ENCODE measurements at regions not wholly inside any gene's neighbourhood (a gene's known extent, or its start where the extent isn't known, plus 50 kb on each side); places are given as distances from the start of the nearest gene placed in this dataset.
A peak's percentile ranks its signal among the peaks of the same experiment; 100 is the strongest.

DNA sequence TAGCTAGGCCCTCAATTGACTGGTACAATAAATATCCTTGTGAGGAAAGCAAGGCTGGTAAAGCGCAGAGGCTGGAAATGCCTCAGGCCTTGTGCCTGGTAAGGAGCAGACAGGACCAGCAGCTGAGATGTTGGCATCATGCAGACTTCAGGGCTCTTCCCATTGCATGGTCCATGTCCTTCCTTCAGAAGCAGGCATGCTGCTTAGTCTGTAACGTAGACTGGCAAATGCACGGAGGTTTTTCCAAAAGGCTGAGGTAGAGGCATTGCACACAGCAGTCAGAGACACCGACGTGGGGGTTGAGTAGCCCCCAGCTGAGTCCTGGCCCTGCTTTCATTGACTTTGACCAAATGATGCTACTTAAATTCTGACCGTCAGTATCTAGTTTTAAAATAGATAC is 87.1 kb downstream of the ADRB2 start:
- DNase-seq (ENCODE audit: low spot score) = no peak

- DNase-seq (ENCODE audit: low spot score) = no peak
Observed at GRCh38 chr5:148913985-148914431, 87.6 kb downstream of the ADRB2 start.

DNA sequence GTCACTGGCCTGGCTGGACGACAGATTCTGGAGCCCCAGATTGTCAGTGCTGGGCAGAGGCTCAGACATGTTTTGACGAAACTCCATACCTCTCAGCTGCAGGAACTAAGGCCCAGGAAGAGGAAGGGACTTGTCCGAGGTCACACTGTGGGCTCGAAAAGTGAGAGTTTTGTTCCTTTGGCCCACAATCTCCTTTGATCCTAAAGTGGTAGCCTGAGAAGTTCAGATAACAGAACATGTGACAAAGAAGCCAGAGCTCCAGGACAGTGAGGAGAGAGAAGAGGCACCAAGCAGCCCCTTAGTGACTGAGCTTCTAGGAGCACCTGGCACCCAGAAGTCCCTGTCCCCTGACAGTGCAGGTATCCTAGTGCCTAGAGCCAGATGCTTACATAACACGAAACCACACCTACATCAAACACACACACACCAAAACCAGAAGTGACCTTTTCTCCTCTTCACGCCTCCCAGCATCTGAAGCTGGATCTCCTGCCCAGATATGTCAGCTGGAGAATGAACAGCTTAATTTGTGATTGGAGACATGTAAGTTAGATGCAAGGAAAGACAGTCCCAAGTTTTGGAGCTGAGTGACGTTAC is 88.9 kb downstream of the ADRB2 start:
- DNase-seq (ENCODE audit: low spot score) = no peak

DNA sequence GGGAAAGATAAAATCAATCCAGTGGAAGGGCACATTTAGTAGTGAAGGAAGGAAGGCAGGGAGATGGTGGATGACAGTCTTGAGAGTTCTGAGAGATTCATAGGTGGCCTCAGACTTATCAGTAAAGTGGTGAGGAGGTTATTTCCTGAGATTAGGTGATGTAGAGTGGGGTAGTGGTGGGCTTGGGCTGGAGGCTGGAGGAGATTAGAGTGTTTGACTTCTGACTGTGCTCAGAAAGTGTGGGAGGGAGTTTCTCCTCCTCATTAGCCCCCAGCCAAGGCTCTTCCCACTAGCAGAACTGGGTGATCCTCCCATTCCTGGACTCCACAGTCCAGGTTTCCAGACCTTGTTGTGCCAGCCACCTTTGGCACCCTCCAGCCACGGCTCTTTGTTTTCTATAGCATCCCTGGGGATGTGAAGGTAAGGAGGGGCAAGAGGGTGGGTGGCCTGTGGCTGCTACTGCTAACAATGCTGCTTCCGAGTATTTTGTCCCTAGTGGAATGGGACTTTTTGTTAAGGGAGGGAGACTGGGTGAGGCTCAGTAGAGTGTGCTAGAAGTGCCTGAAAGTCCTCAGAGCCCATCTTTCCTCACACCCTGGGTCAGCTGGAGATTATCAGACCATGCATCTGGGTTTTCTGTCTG is 94.4 kb downstream of the ADRB2 start:
- DNase-seq (ENCODE audit: low spot score) = no peak

DNA sequence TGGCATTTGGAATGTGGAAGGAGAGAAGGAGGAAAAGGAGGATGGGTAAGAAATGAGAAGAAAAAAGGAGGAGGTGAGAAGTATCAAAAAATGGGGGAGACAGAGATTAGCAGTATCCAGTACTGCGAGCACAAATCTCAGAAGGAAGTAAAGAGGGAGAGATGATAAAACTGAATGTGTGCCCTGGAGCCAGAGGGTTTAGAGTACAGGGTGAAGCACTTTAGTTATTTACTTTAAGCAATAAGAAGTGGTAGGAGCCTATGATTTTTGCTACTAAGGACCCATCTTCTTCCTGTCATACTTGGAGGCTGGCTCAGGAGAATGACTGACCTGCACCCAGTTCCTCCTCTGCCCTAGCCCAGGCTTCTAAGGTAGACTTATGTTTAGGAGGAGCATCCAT is 94.9 kb downstream of the ADRB2 start:
- no peak for DNase-seq (ENCODE audit: low spot score)

DNA sequence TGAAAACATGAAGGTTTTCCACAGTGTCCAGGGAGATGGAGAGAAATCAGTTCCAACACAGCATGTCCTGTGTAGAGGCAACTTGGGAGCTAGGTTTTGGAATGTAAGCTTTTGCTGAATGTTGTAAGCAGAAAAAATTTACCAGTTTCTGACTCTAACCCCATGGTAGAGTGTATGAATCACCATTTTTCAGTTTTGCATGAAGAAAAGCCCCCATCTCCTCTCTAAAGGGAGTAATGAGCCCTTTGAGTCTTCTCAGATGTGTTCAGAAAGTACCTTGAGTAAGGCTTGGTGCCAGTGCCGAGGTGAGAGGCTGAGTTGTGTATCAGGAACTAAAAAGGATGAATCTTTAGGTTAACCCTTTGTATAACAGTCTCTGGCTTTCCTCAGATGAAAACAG is 96.2 kb downstream of the ADRB2 start:
- no peak for DNase-seq (ENCODE audit: low spot score)

GRCh38 chr5:148923023-148923422 is 96.6 kb downstream of the ADRB2 start:
- no peak for DNase-seq (ENCODE audit: low spot score)

DNA sequence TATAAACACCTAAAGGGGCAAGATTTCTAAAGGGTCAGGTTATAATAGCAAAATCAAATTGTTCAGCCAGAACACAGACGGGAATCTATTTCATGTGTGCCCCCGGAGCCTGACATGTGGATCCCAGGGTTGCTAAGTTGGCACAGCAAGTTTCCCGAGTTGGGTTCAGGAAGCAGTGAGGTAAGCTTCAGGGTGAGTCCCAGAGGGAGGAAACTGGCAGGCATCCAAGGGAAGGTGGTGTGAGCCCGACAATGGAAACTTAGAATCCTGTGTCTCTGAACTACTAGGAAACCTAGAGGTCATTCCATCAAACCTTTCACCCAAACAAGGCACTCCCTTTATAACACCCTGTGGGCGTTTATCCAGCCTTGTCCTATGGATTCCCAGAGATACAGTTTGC is 98.4 kb downstream of the ADRB2 start:
- DNase-seq (ENCODE audit: low spot score) = no peak

- DNase-seq (ENCODE audit: low spot score) = no peak
Observed at GRCh38 chr5:148926207-148926606, 99.8 kb downstream of the ADRB2 start.

DNA sequence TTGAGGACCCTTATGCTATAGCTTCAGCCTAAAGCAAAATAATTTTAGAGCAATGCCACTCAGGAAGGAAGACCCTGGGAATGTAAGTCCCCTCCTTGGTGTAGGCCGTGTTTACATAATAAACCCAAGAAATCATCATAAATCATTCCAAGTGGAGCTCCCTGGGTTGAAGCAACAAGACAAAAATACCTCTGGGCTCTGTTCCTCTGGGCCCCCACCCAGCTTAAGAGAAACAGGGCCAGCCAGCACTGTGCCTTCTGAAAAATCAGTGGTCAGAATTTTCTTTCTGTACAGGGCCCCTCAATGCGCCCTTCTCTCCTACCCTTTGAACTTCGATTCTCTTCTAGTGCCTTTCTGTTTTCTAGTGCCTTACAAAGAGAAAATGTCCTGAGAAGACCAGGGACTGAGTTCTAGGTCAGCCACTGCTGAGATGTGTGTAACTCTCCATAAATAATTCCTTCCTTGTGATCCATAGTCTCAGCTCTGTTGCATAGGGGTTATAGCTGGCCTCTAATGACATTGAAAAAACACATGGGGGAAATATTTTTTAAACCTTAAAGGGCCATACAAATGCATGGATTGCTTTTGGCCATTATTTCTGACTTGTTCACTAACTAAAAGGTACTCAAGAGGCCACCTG is 101.0 kb downstream of the ADRB2 start:
- no peak for DNase-seq (ENCODE audit: low spot score)

DNA sequence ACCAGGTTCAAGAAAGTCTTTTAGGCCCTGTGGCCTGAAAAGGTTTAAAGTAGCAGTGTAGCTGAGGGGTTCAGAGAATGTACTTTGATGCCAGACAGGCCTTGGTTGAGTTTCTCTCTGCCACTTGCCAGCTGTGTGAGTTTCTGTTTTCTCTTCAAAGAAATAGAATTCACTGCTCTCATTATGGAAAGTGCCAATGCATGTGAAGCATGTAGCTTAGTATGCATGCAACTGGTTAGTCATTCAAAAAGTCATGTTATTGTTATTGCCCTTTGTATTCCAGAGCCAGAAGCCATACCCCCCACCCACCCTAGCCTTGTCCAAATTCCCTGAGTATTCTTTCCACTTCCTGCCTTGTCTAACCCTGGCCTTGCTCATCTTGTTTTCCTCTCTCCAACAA is 101.7 kb downstream of the ADRB2 start:
- DNase-seq (ENCODE audit: low spot score) = no peak

DNA sequence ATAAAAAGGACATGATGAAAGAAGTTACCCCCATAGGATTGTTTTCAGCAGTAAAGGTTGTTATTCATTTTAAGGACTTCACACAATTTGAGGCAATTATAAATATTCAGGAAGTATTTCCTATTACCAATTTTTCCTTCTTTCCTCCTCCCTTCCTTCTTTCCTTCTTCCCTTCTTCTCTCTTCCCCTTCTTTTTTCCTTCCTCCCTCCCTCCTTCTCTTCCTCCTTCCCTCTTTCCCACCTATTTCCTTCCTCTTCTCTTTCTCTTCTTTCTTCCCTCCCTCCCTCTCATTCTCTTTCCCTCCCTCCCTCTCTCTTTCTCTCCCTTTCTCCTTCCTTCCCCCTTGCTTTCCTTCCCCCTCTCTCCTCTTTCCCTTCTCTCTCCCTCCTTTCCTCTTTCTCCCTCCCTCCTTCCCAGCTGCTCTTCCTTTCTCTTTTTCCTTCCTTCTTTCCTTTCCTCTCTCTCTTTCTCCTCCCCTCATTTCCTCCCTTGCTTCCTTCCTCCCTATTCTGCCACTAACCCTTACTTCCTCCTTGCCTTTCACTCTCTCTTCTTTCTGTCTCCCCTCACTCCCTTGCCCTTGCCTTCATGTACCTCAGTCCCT is 105.1 kb downstream of the ADRB2 start:
- no peak for DNase-seq (ENCODE audit: low spot score)

DNA sequence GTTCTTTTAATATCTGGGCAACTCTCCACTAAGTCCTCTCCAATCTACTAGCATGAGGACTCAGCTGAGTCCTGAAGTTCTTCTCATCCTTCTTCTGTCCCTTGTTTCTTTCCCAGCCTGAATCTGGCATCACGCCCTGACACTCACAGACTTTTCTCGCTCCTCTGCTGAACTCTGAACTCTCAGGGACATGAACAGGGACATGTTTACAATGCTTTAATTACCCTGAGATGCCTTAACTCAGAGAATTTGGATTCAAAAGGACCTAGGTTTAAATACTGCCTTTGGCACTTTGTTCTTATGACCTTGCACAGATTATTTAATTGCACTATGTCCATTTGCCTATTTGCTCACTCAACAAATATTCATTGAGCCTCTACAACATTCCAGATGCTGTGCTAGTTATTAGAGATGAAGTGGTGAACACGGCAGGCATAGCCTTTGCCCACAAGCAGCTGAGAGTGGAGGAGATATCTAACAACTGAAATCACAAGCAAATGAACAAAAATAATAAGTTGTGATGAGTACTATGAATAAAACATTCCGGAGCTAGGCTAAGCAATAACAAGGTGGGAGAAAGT is 106.0 kb downstream of the ADRB2 start:
- no peak for DNase-seq (ENCODE audit: low spot score)

DNA sequence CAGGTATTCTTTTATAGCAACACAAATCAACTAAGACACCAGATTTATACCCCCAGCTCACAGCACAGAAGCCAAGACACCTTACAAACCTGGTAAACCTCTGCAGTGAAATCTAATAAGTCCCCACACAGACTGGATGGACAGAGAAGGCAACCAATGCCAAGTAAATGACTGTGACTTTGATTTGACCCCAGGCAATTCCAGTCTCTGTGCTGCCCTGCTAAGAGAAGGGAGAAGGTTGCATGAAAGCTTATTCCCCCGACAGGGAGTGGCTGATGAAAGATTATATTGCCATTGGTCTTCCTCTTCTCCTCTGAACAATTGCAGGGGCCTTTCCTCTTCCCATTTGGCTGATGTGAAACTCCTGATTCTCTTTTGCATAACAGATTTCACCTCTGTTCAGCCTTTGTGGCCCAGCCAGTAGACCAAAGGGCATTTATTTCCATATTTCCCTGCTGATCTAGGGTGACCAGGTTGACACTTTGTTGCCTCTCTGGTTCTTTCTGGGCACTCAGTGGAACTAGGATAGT is 107.6 kb downstream of the ADRB2 start:
- DNase-seq (ENCODE audit: low spot score) = no peak

DNA sequence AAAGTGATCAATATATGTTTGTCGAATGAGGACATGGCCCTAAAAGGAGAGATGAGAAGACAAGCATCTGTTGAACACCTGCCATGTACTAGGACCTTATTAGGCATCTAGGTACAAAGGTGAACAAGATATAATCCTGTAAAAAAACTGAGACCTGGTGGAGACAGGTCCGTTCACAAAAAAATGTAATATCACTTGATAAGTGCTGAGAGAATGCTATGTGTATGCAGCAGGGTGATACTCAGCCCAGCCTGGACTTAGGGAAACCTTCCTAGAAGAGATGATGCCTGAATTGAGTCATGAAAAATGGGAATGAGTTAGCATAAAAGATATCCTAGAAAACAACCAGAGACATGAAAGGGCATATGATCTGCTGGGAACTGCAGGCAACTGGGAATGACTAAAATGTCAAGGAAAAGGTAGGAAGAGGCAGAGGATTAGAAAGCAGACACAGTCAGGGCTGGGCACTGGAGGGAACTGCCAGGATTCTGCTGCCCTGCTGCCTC is 108.5 kb downstream of the ADRB2 start:
- DNase-seq (ENCODE audit: low spot score) = no peak

DNA sequence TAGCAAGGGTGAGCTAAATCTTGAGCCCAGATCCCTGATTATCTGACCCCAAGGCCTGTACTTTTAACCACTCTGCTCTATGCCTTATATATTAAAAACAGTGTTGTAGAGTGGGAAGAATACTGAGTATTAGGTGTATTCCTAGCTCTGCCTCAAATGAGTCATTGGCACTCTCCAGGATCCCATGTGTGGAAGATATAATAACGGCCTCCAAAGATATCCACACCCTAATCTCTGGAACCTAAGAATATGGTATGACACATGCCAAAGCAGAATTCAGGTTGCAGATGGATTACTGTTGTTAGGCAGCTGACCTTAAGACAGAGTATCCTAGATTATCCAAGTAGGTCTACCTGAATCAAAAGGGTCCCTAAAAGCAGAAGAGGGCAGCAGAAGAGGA is 110.8 kb downstream of the ADRB2 start:
- no peak for DNase-seq (ENCODE audit: low spot score)

DNA sequence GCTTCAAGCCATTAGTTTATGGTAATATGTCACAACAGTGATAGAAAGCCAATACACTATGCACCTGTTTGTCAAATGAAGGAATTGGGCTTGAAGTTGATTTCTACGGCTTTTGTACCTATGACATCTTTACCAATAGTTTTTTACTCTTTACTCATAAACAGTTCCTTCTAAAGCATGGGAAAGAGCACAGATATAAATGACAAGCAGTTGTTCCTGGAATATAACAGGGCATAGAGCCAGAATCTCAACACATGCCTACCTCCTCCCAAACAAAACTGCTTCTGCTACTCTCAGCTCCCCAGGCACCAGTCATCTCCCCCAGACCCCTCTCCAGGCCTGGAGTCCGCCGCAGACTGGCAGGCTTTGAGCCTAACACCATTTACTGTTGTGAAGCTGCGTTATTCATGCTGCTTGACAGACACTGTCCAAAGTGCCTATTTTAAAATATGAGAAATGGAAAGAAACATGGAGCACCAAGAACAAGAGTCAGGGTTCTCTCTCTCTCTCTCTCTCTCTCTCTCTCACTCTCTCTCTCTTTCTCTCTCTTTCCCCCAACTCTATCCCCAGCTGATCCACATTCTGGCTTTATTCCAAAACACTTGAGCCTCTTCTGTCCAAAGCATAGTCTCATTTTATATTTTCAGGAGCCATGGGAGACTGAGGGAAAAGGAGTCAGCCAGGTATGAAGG is 111.6 kb downstream of the ADRB2 start:
- DNase-seq (ENCODE audit: low spot score) = no peak

GRCh38 chr5:148938522-148938882 is 112.1 kb downstream of the ADRB2 start:
- no peak for DNase-seq (ENCODE audit: low spot score)

DNA sequence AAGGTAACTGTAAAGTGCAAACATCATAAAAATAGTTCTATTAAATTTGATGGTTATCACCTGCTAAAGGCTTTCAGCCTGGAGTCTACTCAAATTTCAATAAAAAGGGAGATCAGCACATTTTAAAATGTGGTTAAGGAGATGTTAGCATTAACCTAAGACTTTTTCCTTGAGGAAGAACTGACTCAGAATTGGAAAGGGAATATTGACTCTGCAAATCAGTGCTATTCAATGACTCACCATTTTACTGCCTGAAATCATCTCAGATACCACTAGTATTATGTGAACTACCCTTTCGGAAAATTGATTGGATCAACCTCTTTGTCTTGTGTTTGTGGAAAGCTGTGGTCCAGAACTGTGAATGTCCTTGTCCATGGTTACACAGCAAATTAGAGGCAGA is 113.3 kb downstream of the ADRB2 start:
- DNase-seq (ENCODE audit: low spot score) = no peak

DNA sequence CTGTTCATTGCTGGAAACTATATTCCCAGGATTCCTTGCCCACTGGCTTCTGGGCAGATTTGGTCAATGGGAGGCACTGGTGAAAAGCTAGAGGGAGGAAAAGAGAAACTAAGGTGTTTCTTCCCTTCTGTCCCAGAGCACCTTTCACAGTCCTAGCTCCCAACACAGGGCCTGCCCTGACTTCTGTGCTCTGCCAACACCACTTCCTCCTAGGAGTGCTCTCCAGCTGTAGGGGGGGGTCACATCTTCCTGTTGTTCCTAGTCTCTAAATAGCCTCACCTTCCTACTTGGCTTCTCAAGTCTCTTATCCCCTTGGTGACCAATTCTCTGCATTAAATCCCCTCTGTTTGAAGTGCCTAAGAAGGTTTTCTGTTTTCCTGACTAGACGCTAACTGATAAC is 115.4 kb downstream of the ADRB2 start:
- no peak for DNase-seq (ENCODE audit: low spot score)

DNA sequence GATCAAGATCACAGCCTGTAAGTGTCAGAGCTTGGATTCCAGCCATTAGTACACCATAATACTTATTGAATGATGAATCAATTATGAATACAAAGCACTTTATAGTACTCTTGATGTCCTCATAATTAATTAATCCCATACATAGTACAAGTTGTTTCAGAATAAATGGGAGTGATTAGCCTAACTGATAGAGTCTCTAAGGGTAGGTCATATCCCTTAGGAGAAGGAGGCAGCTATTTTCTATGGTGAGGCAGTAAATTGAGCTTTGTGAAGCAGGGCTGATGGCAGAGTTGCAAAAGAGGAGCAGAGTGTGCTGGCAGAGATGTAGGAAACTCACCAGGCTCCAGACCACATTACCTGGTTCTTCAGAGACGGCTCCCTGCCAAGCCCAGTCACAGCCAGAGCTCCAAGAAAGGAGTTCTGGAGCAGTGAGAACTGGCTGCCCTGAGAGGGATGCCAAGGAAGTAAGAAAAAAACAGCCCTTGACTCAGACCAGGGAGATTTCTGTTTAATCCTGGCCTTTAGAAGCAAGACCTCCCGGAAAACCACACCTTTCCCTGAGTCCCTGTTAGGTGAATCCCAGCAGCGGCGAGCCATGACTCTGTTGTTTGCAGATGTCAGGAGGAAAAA is 112.9 kb downstream of the SH3TC2 start:
- peak; percentile 96 for DNase-seq (ENCODE audit: low spot score)

Data from cerebellar cortex (tissue), 1 donor.